ENCODE measurements at regions not wholly inside any gene's neighbourhood (a gene's known extent, or its start where the extent isn't known, plus 50 kb on each side); places are given as distances from the start of the nearest gene placed in this dataset.

DNA sequence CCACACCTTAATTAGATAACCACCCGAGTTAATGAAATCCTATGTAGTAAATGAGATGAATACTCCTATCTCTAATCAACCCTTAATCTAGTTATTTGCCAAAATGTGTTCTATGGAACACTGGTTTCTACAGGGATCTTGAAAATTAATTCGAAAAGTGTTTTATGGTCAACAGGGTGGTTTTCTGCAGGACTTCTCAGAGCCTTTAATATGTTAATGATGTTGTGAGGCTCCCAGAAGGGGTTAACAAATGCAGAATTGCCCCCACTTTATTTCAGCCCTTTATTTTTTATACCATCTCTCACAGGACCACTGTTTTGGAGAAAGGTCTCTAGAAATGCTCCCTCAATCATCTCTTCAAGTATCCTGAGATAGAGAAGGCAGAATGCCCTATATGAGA, 153.1 kb upstream of the RPH3A start:
- H3K27me3 Mint-ChIP-seq, result peaks cover 41 to 48% of the 10 kb centered on the region in 2 donors
- H3K27ac Mint-ChIP-seq, result no peak overlapping the region
- H3K36me3 Mint-ChIP-seq (ENCODE audit: insufficient read depth), result no peaks in the 10 kb centered on the region
- H3K4me1 Mint-ChIP-seq (ENCODE audit: low read depth in 2 of 2), result peaks cover 0 to 4% of the 10 kb centered on the region in 2 donors
- no peak for DNase-seq
- H3K4me3 Mint-ChIP-seq, result no peak overlapping the region
- ATAC-seq (replicated peaks), result no peak
- no peaks in the 10 kb centered on the region for H3K9me3 Mint-ChIP-seq

DNA sequence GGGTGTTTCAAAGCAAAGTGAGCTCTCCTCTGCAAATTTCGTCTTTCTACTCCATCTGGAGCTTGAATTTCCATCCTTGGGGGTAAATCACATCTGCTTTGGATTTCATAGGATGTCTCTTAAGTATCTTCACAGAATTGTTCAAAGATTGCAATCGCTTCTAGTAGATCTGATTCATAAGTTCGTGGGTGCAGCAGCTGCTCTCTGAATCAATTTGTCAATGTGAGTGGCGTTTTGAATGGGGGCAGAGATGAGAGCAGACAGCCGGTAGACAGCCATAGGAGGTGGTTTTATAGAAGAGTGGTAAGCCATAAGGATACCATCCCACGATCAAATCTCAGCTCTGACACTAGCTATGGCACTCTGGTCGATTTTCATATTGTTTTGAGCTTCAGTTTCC, 146.0 kb upstream of the RPH3A start:
- no peak overlapping the region for H3K27ac Mint-ChIP-seq
- no peaks in the 10 kb centered on the region for H3K36me3 Mint-ChIP-seq (ENCODE audit: insufficient read depth)
- no peak overlapping the region for H3K4me3 Mint-ChIP-seq
- DNase-seq (no peak), ATAC-seq (replicated peaks) (no peak)
- H3K27me3 Mint-ChIP-seq, result peaks cover 24 to 26% of the 10 kb centered on the region in 2 donors
- peaks cover 0 to 3% of the 10 kb centered on the region in 2 donors for H3K9me3 Mint-ChIP-seq
- peaks cover 0 to 3% of the 10 kb centered on the region in 2 donors for H3K4me1 Mint-ChIP-seq (ENCODE audit: low read depth in 2 of 2)

DNA sequence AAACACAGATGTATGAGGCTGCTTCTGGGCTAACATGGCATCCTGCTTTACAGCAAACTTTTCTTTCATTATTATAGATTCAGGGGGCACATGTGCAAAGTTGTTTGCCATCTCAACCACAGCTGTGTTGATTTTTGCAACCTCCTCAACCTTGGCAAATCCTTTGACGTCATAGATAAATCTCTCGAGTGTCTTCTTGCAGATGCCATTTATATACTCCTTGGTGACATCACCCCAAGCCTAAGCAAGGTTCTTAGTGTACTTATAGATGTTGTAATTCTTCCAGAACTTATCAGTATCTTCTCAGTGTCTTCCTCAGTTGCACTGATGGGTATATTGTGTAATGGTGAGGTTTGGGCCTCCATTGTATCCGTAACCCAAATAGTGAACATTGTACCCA, 135.4 kb upstream of the RPH3A start:
- ATAC-seq (replicated peaks) (no peak), DNase-seq (no peak)
- Mint-ChIP-seq H3K27me3 (peaks cover 0 to 6% of the 10 kb centered on the region in 2 donors), H3K9me3 (no peaks in the 10 kb centered on the region), H3K27ac (no peak overlapping the region), H3K36me3 (ENCODE audit: insufficient read depth) (no peaks in the 10 kb centered on the region), H3K4me3 (no peak overlapping the region), H3K4me1 (ENCODE audit: low read depth in 2 of 2) (peaks cover 0 to 3% of the 10 kb centered on the region in 2 donors)

- no peak overlapping the region for H3K4me3 Mint-ChIP-seq
- H3K9me3 Mint-ChIP-seq, result peaks cover 0 to 4% of the 10 kb centered on the region in 2 donors
- no peak for ATAC-seq (replicated peaks)
- peak overlapping the region in 1 of 2 donors; percentile 0 for H3K27ac Mint-ChIP-seq
- peaks cover 20 to 21% of the 10 kb centered on the region in 2 donors for H3K4me1 Mint-ChIP-seq (ENCODE audit: low read depth in 2 of 2)
- H3K36me3 Mint-ChIP-seq (ENCODE audit: insufficient read depth), result peaks cover 3% of the 10 kb centered on the region
- no peak for DNase-seq
- H3K27me3 Mint-ChIP-seq, result peaks cover 0 to 19% of the 10 kb centered on the region in 2 donors
Observed at GRCh38 chr12:112664569-112664968, 127.0 kb upstream of the RPH3A start.

- Mint-ChIP-seq H3K36me3 (ENCODE audit: insufficient read depth) (peaks cover 3% of the 10 kb centered on the region), H3K4me3 (peak overlapping the region; percentile 43 to 50), H3K27me3 (peaks cover 0 to 23% of the 10 kb centered on the region in 2 donors), H3K27ac (peak overlapping the region in 1 of 2 donors; percentile 85), H3K4me1 (ENCODE audit: low read depth in 2 of 2) (peaks cover 20 to 21% of the 10 kb centered on the region in 2 donors), H3K9me3 (peaks cover 0 to 4% of the 10 kb centered on the region in 2 donors)
- ATAC-seq (replicated peaks) (peak; percentile 70), DNase-seq (no peak)
Observed at GRCh38 chr12:112665958-112666357, 125.6 kb upstream of the RPH3A start.

- no peak overlapping the region for H3K4me3 Mint-ChIP-seq
- no peaks in the 10 kb centered on the region for H3K9me3 Mint-ChIP-seq
- DNase-seq, result no peak
- H3K4me1 Mint-ChIP-seq (ENCODE audit: low read depth in 2 of 2), result peaks cover 9% of the 10 kb centered on the region in 2 donors
- H3K27me3 Mint-ChIP-seq, result peaks cover 22 to 30% of the 10 kb centered on the region in 2 donors
- no peak for ATAC-seq (replicated peaks)
- H3K27ac Mint-ChIP-seq, result no peak overlapping the region
- peaks cover 3% of the 10 kb centered on the region for H3K36me3 Mint-ChIP-seq (ENCODE audit: insufficient read depth)
Observed at GRCh38 chr12:112671564-112671963, 120.0 kb upstream of the RPH3A start.

- Mint-ChIP-seq H3K27ac (no peak overlapping the region), H3K4me1 (ENCODE audit: low read depth in 2 of 2) (peaks cover 0 to 2% of the 10 kb centered on the region in 2 donors), H3K27me3 (peaks cover 32 to 46% of the 10 kb centered on the region in 2 donors), H3K4me3 (no peak overlapping the region), H3K36me3 (ENCODE audit: insufficient read depth) (no peaks in the 10 kb centered on the region), H3K9me3 (no peaks in the 10 kb centered on the region)
- DNase-seq (no peak), ATAC-seq (replicated peaks) (no peak)
Observed at GRCh38 chr12:112674539-112674938, 117.0 kb upstream of the RPH3A start.

DNA sequence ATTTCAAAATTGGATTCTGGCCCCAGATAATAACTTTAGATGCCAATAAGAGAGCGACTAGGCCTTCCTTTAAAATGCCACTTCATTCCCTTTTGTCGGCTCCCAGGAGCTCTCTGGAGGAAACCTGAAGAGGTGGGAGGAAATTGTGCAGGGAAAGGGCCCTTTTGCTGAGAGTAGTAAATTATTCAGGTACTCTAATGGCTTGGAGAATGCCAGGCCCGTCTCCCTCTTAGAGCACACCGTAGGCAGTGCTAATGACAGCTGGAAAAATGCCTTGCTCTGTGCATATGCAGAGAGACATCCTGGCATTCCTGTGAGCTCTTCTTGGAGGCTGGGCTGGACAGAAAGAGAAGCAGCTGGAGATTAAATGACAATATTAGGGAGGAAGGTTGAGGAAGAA, 115.0 kb upstream of the RPH3A start:
- Mint-ChIP-seq H3K36me3 (ENCODE audit: insufficient read depth) (no peaks in the 10 kb centered on the region), H3K4me3 (no peak overlapping the region), H3K27me3 (peaks cover 38 to 46% of the 10 kb centered on the region in 2 donors), H3K27ac (no peak overlapping the region), H3K9me3 (no peaks in the 10 kb centered on the region), H3K4me1 (ENCODE audit: low read depth in 2 of 2) (peaks cover 0 to 2% of the 10 kb centered on the region in 2 donors)
- DNase-seq (no peak), ATAC-seq (replicated peaks) (no peak)

GRCh38 chr12:112677050-112677765, 114.3 kb upstream of the RPH3A start:
- Mint-ChIP-seq H3K9me3 (no peaks in the 10 kb centered on the region), H3K27ac (no peak overlapping the region), H3K4me1 (ENCODE audit: low read depth in 2 of 2) (peaks cover 0 to 2% of the 10 kb centered on the region in 2 donors), H3K27me3 (peaks cover 42 to 46% of the 10 kb centered on the region in 2 donors), H3K4me3 (no peak overlapping the region), H3K36me3 (ENCODE audit: insufficient read depth) (no peaks in the 10 kb centered on the region)
- ATAC-seq (replicated peaks) (no peak), DNase-seq (no peak)

DNA sequence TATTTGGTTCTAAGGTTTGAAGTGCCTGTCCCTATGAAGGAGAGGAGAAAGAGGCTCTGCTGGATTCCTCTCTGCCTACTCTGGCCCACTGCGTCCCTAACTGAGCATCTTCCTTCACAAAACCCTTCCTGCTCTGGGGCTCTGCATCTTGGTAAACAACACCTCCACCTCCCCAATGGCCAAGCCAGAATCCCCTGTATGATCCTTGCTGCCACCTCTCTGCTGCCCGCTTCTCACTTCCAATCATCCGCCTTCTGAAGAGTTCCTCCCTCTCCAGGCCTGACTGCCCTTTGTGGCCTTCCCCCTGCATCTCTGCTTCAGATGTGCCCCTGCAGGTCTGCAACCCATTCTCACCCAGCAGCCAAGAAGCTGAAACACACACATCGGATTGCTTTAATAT, 110.6 kb upstream of the RPH3A start:
- peaks cover 0 to 5% of the 10 kb centered on the region in 2 donors for H3K4me1 Mint-ChIP-seq (ENCODE audit: low read depth in 2 of 2)
- H3K27ac Mint-ChIP-seq, result no peak overlapping the region
- peaks cover 45 to 51% of the 10 kb centered on the region in 2 donors for H3K27me3 Mint-ChIP-seq
- H3K9me3 Mint-ChIP-seq, result no peaks in the 10 kb centered on the region
- ATAC-seq (replicated peaks), result no peak
- no peak overlapping the region for H3K4me3 Mint-ChIP-seq
- no peaks in the 10 kb centered on the region for H3K36me3 Mint-ChIP-seq (ENCODE audit: insufficient read depth)
- DNase-seq, result no peak

DNA sequence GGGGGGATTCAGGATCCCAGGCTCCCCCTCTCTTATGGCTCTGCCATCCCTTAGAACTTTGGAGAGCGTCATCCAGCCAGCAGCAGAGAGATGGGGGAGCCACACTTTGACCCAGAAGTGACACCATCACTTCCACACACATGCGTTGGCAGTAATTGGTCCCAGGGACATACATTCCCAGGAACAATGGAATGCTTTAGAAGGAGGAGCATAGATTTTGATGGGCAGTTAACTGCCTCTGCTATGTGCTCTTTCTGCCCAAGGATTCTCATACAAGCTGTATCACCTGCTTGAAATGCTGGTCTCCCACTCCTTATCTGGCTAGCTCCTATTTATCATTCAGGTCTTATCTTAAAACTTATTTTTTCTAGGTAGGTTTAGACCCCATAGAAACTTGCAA, 109.0 kb upstream of the RPH3A start:
- ATAC-seq (replicated peaks), result no peak
- Mint-ChIP-seq H3K4me3 (no peak overlapping the region), H3K4me1 (ENCODE audit: low read depth in 2 of 2) (peaks cover 0 to 3% of the 10 kb centered on the region in 2 donors), H3K27ac (no peak overlapping the region), H3K27me3 (peaks cover 33 to 46% of the 10 kb centered on the region in 2 donors), H3K9me3 (no peaks in the 10 kb centered on the region), H3K36me3 (ENCODE audit: insufficient read depth) (no peaks in the 10 kb centered on the region)
- DNase-seq, result no peak

DNA sequence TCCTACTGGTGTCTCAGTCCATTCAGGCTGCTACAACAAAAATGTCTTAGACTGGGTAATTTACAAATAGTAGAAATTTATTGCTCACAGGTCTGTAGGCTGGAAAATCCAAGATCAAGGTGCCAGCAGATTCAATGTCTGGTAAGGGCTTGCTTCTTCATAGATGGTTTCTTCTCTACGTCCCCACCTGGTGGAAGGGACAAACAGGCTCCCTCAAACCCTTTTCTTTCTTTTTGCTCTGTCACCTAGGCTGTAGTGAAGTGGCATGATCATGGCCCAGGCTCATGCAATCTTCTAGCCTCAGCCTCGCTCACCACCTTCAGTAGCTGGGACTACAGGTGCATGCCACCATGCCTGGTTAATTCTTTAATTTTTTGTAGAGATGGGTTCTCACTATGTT, 106.8 kb upstream of the RPH3A start:
- H3K9me3 Mint-ChIP-seq, result no peaks in the 10 kb centered on the region
- no peak overlapping the region for H3K4me3 Mint-ChIP-seq
- no peak overlapping the region for H3K27ac Mint-ChIP-seq
- peaks cover 0 to 3% of the 10 kb centered on the region in 2 donors for H3K4me1 Mint-ChIP-seq (ENCODE audit: low read depth in 2 of 2)
- ATAC-seq (replicated peaks) (no peak), DNase-seq (no peak)
- no peaks in the 10 kb centered on the region for H3K36me3 Mint-ChIP-seq (ENCODE audit: insufficient read depth)
- H3K27me3 Mint-ChIP-seq, result peaks cover 23 to 47% of the 10 kb centered on the region in 2 donors

DNA sequence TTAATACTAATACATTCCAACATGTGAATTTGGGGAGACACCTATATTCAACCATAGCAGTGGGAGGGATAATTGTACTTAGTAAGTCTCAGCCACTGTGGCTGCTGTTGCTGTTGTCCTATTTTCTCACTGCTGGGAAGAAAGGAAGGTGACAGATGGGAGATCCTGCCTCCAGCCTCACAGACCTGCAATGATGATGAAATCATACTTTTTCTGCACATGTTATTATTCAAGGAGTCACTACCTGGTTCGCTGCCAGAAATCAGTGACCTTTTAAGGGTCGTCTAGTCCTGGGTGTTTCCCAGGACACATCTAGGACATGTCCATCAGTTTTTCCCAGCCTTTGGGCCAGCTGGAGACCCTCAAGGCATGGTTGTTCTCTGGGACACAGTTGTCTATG, 106.2 kb upstream of the RPH3A start:
- ATAC-seq (replicated peaks) (no peak), DNase-seq (no peak)
- Mint-ChIP-seq H3K9me3 (no peaks in the 10 kb centered on the region), H3K36me3 (ENCODE audit: insufficient read depth) (no peaks in the 10 kb centered on the region), H3K4me3 (no peak overlapping the region), H3K27me3 (peaks cover 23 to 48% of the 10 kb centered on the region in 2 donors), H3K4me1 (ENCODE audit: low read depth in 2 of 2) (peaks cover 0 to 3% of the 10 kb centered on the region in 2 donors), H3K27ac (no peak overlapping the region)

- Mint-ChIP-seq H3K9me3 (no peaks in the 10 kb centered on the region), H3K27ac (no peak overlapping the region), H3K27me3 (peaks cover 23 to 46% of the 10 kb centered on the region in 2 donors), H3K36me3 (ENCODE audit: insufficient read depth) (no peaks in the 10 kb centered on the region), H3K4me1 (ENCODE audit: low read depth in 2 of 2) (peaks cover 0 to 3% of the 10 kb centered on the region in 2 donors), H3K4me3 (no peak overlapping the region)
- DNase-seq, result no peak
- ATAC-seq (replicated peaks), result no peak
Observed at GRCh38 chr12:112686373-112686772, 105.2 kb upstream of the RPH3A start.

Measured in effector memory CD8-positive, alpha-beta T cell (primary cell).